ENCODE measurements at regions not wholly inside any gene's neighbourhood (a gene's known extent, or its start where the extent isn't known, plus 50 kb on each side); places are given as distances from the start of the nearest gene placed in this dataset.

DNA sequence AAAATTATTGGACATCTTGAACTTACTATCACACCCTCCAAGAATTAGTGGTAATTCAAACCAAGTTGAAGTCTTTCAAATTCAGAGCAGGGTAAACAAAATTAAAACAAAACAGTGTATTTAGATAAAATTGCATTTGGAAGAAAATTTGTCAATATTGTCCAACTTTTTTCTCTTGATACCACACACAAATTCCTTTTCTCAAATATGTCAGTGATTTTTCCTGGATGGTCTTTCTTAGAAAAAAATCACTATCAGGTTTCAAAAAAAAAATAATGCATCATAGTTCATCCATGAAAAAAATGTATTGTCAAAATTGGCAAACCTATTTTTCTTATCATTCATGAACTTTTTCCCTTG lies 667.1 kb downstream of the TENT5A start:
- Histone ChIP-seq H3K36me3 (no peaks in the 10 kb centered on the region), H3K27ac (no peak overlapping the region), H3K9me3 (no peaks in the 10 kb centered on the region), H3K4me1 (no peaks in the 10 kb centered on the region), H3K4me3 (no peak overlapping the region), H3K27me3 (no peaks in the 10 kb centered on the region)
- no peak for TF ChIP-seq POLR2A (IDR thresholded peaks at IDR 0.05)
- TF ChIP-seq, protein P1, sequence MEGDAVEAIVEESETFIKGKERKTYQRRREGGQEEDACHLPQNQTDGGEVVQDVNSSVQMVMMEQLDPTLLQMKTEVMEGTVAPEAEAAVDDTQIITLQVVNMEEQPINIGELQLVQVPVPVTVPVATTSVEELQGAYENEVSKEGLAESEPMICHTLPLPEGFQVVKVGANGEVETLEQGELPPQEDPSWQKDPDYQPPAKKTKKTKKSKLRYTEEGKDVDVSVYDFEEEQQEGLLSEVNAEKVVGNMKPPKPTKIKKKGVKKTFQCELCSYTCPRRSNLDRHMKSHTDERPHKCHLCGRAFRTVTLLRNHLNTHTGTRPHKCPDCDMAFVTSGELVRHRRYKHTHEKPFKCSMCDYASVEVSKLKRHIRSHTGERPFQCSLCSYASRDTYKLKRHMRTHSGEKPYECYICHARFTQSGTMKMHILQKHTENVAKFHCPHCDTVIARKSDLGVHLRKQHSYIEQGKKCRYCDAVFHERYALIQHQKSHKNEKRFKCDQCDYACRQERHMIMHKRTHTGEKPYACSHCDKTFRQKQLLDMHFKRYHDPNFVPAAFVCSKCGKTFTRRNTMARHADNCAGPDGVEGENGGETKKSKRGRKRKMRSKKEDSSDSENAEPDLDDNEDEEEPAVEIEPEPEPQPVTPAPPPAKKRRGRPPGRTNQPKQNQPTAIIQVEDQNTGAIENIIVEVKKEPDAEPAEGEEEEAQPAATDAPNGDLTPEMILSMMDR (IDR thresholded peaks at IDR 0.05), result no peak
- no peak for TF ChIP-seq POLR2AphosphoS5 (IDR thresholded peaks at IDR 0.05; ENCODE audit: insufficient read depth in 1 of 2, low read depth in 1 of 2)
- intact Hi-C loops (cut with DNase I), result no loop called here
- DNase-seq (ENCODE audit: extremely low spot score in 2 of 2), result no peak

DNA sequence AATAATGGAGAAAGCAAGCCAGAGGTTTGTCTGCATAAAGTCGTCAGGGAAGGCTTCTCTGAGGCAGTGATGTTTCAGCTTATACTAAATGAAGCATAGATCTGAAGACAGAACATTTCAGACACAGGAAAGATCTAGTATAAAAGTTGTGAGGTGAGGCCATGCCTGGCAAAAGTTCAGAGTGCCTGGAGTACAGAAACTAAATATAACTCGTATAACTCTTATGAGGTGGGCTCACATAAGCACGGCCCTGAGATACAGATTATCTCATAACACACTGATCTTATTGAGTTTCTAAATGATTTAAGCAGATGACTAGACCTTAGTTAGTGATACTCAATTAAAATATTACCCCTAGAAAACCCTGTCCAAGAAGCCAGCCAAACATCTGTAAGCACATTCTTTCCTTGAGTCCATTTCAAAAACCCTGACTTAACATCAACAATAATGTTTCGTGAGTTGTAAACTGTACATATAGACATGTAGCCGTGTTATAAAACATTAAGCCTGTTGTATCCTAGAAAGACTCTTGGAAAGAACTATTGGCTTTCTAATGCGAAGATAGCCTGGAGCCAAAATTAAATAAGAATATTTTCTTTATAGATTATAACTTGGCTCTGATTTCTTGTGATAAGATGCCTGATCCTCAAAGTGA lies 667.6 kb downstream of the TENT5A start:
- no peak overlapping the region for H3K4me3 ChIP-seq
- no peaks in the 10 kb centered on the region for H3K36me3 ChIP-seq
- H3K9me3 ChIP-seq, result no peaks in the 10 kb centered on the region
- H3K4me1 ChIP-seq, result no peaks in the 10 kb centered on the region
- intact Hi-C loops (cut with DNase I), result no loop called here
- no peaks in the 10 kb centered on the region for H3K27me3 ChIP-seq
- TF ChIP-seq, protein P1 (IDR thresholded peaks at IDR 0.05), result no peak
- no peak for TF ChIP-seq POLR2A (IDR thresholded peaks at IDR 0.05)
- TF ChIP-seq POLR2AphosphoS5 (IDR thresholded peaks at IDR 0.05; ENCODE audit: insufficient read depth in 1 of 2, low read depth in 1 of 2), result no peak
- DNase-seq (ENCODE audit: extremely low spot score in 2 of 2), result no peak
- H3K27ac ChIP-seq, result no peak overlapping the region

DNA sequence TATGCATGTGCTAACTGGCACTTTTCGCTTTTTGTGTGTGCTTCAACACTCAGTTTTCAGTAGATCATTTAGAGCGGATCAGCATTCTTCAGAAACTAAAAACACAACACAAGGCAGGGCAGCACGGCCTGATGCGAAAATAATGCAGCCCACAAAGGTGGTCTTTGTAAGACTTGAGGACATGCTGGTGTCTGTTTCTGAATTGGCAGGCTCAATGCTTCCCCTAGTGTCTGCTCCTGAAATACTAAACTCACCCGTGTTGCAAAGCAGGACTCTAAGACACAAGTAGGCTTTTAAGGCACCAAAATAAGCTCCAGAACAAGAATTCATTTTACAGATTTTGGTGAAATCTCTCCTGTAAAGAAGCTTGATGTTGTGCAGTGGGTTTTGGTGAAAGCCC lies 676.5 kb downstream of the TENT5A start:
- Histone ChIP-seq H3K27me3 (no peaks in the 10 kb centered on the region), H3K4me1 (no peaks in the 10 kb centered on the region), H3K36me3 (no peaks in the 10 kb centered on the region), H3K4me3 (no peak overlapping the region), H3K27ac (no peak overlapping the region), H3K9me3 (no peaks in the 10 kb centered on the region)
- intact Hi-C loops (cut with DNase I), result no loop called here
- no peak for TF ChIP-seq POLR2A (IDR thresholded peaks at IDR 0.05)
- TF ChIP-seq, protein P1 (IDR thresholded peaks at IDR 0.05), result peak in 1 of 3 experiments; percentile 6
- TF ChIP-seq POLR2AphosphoS5 (IDR thresholded peaks at IDR 0.05; ENCODE audit: insufficient read depth in 1 of 2, low read depth in 1 of 2), result no peak
- DNase-seq (ENCODE audit: extremely low spot score in 2 of 2), result no peak

DNA sequence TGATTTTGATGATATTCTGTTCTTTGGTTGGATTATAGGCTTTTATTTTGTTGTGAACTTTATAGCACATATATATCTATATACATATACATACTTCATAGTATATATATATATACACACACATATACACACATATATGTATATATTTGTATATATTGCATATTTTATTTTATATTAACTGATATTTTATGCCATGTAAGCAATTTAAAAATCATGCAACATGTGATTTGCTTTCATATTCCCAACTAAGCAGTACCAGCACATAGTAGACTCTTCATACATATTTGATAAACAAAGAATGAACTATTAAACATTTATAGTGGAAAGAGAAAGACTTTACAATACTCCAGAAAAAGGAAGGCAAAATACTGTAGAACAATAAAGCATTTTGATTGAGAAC lies 679.2 kb downstream of the TENT5A start:
- H3K9me3 ChIP-seq, result no peaks in the 10 kb centered on the region
- H3K4me1 ChIP-seq, result no peaks in the 10 kb centered on the region
- no peak for DNase-seq (ENCODE audit: extremely low spot score in 2 of 2)
- intact Hi-C loops (cut with DNase I), result no loop called here
- no peaks in the 10 kb centered on the region for H3K27me3 ChIP-seq
- no peak for TF ChIP-seq POLR2A (IDR thresholded peaks at IDR 0.05)
- TF ChIP-seq, protein P1 (IDR thresholded peaks at IDR 0.05), result no peak
- no peaks in the 10 kb centered on the region for H3K36me3 ChIP-seq
- no peak overlapping the region for H3K27ac ChIP-seq
- no peak overlapping the region for H3K4me3 ChIP-seq

DNA sequence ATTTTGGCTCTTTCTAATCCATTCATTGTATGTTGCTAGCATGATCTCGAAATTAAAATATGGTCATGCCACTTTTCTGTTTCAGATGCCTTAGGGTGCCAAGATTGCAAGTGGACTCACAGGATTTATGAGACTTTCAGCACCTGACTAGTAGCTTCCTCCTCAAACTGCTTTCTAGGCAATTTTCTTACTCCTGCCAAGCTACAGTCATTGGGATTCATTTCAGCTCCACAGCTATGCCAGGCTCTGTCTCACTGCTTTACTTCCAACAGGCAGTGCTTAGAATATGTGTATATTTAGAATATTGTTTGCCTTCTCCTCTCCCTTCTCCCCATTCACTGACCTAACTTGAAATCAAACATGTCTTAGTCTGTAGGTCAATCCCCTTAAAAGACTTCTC lies 681.4 kb downstream of the TENT5A start:
- no peak for DNase-seq (ENCODE audit: extremely low spot score in 2 of 2)
- Histone ChIP-seq H3K36me3 (no peaks in the 10 kb centered on the region), H3K4me1 (no peaks in the 10 kb centered on the region), H3K27ac (no peak overlapping the region), H3K4me3 (no peak overlapping the region), H3K9me3 (no peaks in the 10 kb centered on the region), H3K27me3 (no peaks in the 10 kb centered on the region)
- TF ChIP-seq, protein P1 (IDR thresholded peaks at IDR 0.05), result no peak
- no peak for TF ChIP-seq POLR2AphosphoS5 (IDR thresholded peaks at IDR 0.05; ENCODE audit: insufficient read depth in 1 of 2, low read depth in 1 of 2)
- no peak for TF ChIP-seq POLR2A (IDR thresholded peaks at IDR 0.05)
- intact Hi-C loops (cut with DNase I), result no loop called here
